Activated CD4-positive, alpha-beta T cell treated with anti-CD3 and anti-CD28 coated beads for 36 hours (primary cell): ENCODE measurements at regions not wholly inside any gene's neighbourhood (a gene's known extent, or its start where the extent isn't known, plus 50 kb on each side); places are given as distances from the start of the nearest gene placed in this dataset.
A peak's percentile ranks its signal among the peaks of the same experiment; 100 is the strongest.

Source experiments
- ATAC-seq: fragments of 200-7000 bp; cut with Tn5 transposase; one replicate; pipeline ENCODE4 v1.10.0; 2021; ENCODE audit warnings: mild to moderate bottlenecking, moderate library complexity
- CTCF ChIA-PET: fragments of 350-600 bp; sonication (Branson Sonifier 250); formaldehyde crosslinking; loops from one replicate; lab custom pipeline; 2021; ENCODE audit warnings: antibody characterized with exemption; lab: Charles Lee
- POLR2A ChIA-PET: fragments of 350-600 bp; sonication (Branson Sonifier 250); formaldehyde crosslinking; loops from one replicate; lab custom pipeline; 2021; ENCODE audit warnings: antibody characterized with exemption, inconsistent platforms; lab: Charles Lee
- DNase-seq: peaks from one replicate; pipeline ENCODE4 v3.0.0-alpha.2; 2020
- H3K27ac Mint-ChIP-seq: one replicate; pipeline ENCODE4 v1.8.0; 2021; ENCODE audit warnings: mixed read lengths
- H3K27me3 Mint-ChIP-seq: one replicate; pipeline ENCODE4 v1.8.0; 2021; ENCODE audit warnings: mixed read lengths
- H3K36me3 Mint-ChIP-seq: one replicate; pipeline ENCODE4 v1.8.0; 2021; ENCODE audit warnings: low read depth, mixed read lengths
- H3K4me1 Mint-ChIP-seq: one replicate; pipeline ENCODE4 v1.8.0; 2021; ENCODE audit warnings: mixed read lengths
- H3K4me3 Mint-ChIP-seq: one replicate; pipeline ENCODE4 v1.8.0; 2021; ENCODE audit warnings: mild to moderate bottlenecking, moderate library complexity, mixed read lengths
- H3K9me3 Mint-ChIP-seq: one replicate; pipeline ENCODE4 v1.8.0; 2021; ENCODE audit warnings: low read depth, mixed read lengths
- intact Hi-C, 2 experiments: fragments of 100-400 bp; cut with DNase I in 1 of 2; cut with micrococcal nuclease in 1 of 2; formaldehyde crosslinking; loops; one replicate each; pipeline versions ENCODE4 v1.14.2 to v1.15.1; 2022 to 2024; cut with DNase I, micrococcal nuclease

DNA sequence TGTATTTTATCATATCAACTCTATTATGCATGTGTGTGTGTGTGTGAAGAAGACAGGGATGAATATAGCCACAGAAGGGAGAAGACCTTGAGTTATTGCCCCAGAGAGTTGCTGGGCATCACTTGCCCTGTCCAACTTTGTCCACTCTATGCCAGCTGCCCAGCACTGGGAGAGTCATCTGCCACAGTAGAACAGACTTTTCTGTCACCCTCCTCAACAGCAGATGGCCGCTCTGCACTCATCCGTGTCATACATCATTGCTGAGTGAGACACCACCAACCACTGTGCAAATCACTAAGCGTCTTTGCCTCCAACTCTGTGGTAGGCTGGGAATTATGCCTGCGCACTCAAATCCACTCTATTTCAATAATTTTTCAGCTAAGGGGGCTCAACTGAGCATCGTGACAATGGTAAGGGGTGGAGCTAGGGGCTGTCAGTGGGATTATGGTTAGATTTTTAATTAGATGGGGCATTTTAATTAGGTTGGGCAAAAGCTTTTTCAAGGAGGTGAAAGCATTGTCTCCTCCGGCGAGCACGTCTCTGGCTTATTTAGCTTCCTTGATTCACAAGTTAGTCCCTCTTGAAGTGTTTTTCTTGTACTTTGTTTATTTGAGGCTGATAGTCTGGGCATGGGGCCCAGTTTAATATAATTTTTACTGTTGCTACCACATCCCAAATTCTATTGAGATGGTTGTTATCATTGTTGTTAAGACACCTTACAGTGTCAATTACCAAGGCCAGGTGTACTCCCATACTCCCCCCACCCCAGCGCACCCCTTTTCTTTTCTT is 100.1 kb upstream of the KLF3 start:
- Mint-ChIP-seq H3K4me3 (no peak overlapping the region), H3K36me3 (no peaks in the 10 kb centered on the region), H3K9me3 (no peaks in the 10 kb centered on the region), H3K4me1 (peaks cover 19% of the 10 kb centered on the region), H3K27ac (no peak overlapping the region), H3K27me3 (peaks cover 7% of the 10 kb centered on the region)
- CTCF ChIA-PET: interaction anchor here (1.2 kb wide), 1 partner anchor 111 kb away, joined by 3 read pairs; no protein-coding TSS in a partner anchor
- ATAC-seq: no peak
- intact Hi-C loops: loop anchor here (5.0 to 10.0 kb wide), 2 partner anchors 109 to 502 kb away; no protein-coding TSS in a partner anchor
- POLR2A ChIA-PET: no interaction called here
- no peak for DNase-seq

DNA sequence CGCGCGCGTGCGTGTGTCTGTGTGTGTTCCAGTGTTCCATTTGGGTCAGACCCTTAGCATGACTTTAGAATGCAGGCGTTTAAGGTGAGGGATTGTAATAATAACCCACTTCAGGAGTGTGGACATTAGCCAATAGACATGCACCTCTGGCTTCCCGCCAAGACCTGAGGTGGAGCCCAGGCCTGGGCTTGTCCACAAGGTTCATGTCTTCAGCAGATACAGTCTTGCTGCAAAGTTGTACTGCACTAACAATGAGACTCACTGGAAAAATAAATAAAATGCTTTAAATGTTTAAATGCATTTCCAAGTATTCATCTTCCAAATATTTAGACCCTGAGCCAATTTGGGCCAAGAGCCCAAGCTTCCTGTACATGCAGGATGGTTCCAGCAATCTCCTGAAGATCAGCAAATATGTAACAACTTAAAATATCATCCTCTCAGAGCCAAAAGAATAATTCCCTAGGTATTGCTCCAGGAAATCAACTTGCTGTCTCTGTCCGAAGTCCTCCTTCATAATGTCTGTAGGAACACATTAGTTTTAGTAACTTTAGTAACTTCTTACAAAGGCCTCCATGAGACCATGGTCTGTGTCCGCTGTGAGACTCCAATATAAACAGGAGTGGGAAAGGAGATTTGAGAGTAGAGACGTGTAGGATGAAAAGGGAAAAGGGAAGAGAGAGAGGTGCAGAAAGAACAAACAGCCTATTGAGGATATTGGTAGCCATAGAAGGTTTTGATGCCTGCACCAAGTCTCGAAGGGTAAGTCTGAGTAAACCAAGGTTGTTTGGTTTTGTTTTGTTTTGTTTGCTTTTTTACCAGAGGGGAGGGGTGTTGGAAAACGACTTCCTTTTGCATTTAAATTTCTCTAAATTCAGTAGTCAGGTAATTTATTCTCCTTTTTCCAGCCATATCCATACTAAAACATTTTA is 98.5 kb upstream of the KLF3 start:
- POLR2A ChIA-PET: no interaction called here
- no peaks in the 10 kb centered on the region for H3K9me3 Mint-ChIP-seq
- no peak overlapping the region for H3K4me3 Mint-ChIP-seq
- peaks cover 18% of the 10 kb centered on the region for H3K4me1 Mint-ChIP-seq
- no peaks in the 10 kb centered on the region for H3K36me3 Mint-ChIP-seq
- CTCF ChIA-PET: interaction anchor here (0.7 kb wide), 1 partner anchor 29 kb away, joined by 4 read pairs; no protein-coding TSS in a partner anchor
- H3K27ac Mint-ChIP-seq: no peak overlapping the region
- intact Hi-C loops: loop anchor here in 1 of 2 experiments (10.0 kb wide), 1 partner anchor 111 kb away; no protein-coding TSS in a partner anchor
- peaks cover 6% of the 10 kb centered on the region for H3K27me3 Mint-ChIP-seq
- DNase-seq (no peak), ATAC-seq (no peak)

DNA sequence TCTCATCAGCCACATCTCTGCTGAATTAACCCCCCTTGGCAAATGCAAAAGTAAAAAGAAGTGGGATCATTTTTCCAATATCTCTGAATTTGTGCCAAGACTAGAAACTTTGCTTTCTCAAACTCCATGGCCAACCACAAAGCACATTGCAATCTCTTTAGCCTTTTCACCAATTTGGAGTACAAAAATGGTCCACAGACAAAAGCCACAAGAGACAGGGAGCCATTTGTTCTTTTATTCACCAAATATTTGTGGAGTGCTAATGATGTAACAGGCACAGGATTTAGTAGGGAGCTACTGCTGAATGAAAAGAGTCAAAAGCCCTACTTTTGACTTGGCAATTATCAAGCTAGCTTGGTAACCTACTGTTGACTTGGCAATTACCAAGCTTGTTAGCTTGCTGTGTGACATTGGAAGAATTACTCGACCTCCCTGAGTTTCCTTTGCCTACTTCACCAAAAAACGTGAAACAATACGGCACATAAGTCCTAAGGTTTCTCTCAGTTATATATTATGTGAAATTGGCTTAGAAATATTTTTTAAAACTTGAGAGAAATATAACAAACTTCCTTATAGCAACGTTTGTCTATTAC is 97.1 kb upstream of the KLF3 start:
- intact Hi-C loops: loop anchor here in 1 of 2 experiments (10.0 kb wide), 1 partner anchor 112 kb away; no protein-coding TSS in a partner anchor
- Mint-ChIP-seq H3K27ac (no peak overlapping the region), H3K4me1 (peaks cover 5% of the 10 kb centered on the region), H3K4me3 (no peak overlapping the region), H3K36me3 (no peaks in the 10 kb centered on the region), H3K27me3 (peaks cover 6% of the 10 kb centered on the region), H3K9me3 (no peaks in the 10 kb centered on the region)
- DNase-seq (no peak), ATAC-seq (no peak)
- POLR2A ChIA-PET: no interaction called here
- CTCF ChIA-PET: interaction anchor here (0.5 to 0.9 kb wide), 4 partner anchors 26 to 471 kb away, joined by 3 to 4 read pairs (median 4); no protein-coding TSS in a partner anchor

DNA sequence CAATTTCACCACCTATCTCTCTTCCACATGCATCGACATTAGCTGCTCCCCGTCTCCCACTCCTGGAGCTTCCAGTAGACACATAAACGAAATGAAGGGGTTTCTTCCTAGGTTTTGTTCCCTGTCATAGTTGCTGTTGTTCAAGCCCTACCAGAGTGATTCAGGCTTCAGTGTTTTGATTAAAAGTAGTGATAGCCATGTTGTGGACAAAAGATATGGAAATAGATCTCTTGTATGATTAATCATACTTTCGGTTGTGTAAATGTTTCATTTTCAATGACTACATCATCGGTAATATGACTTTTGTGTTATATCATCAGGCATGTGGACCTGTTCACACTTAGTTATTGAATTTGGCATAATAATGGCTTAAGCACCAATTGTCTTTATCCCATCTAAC is 96.5 kb upstream of the KLF3 start:
- H3K4me1 Mint-ChIP-seq: peaks cover 4% of the 10 kb centered on the region
- H3K27me3 Mint-ChIP-seq: peaks cover 4% of the 10 kb centered on the region
- no peaks in the 10 kb centered on the region for H3K9me3 Mint-ChIP-seq
- ATAC-seq (peak; percentile 49), DNase-seq (no peak)
- H3K36me3 Mint-ChIP-seq: no peaks in the 10 kb centered on the region
- ChIA-PET CTCF (interaction anchor here (0.6 to 0.9 kb wide), 2 partner anchors 120 to 471 kb away, joined by 3 read pairs; no protein-coding TSS in a partner anchor), POLR2A (no interaction called here)
- H3K27ac Mint-ChIP-seq: no peak overlapping the region
- no peak overlapping the region for H3K4me3 Mint-ChIP-seq
- intact Hi-C loops: loop anchor here in 1 of 2 experiments (10.0 kb wide), 1 partner anchor 113 kb away; no protein-coding TSS in a partner anchor

DNA sequence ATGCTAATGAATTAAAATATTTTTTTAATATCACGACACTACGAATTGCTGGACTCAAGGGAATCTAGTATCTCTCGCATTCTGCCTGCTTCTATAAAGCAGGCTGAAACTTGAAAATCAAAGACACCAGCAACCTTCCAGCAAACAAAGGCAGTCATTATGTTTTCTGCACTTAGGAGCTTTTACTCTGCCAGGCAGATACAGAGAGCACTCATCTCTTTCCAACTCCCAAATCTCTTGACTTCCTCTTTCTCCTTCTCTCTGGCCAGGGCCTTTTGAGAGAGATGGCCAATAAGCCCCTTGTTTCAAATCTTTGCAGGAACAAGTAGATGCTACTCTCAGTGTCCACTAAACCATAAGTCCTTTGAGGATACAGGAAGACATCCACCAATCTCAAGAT is 95.2 kb upstream of the KLF3 start:
- no peak overlapping the region for H3K27ac Mint-ChIP-seq
- no peak for DNase-seq
- peaks cover 3% of the 10 kb centered on the region for H3K27me3 Mint-ChIP-seq
- H3K36me3 Mint-ChIP-seq: no peaks in the 10 kb centered on the region
- H3K4me1 Mint-ChIP-seq: peaks cover 4% of the 10 kb centered on the region
- intact Hi-C loops: loop anchor here in 1 of 2 experiments (10.0 kb wide), 1 partner anchor 114 kb away; no protein-coding TSS in a partner anchor
- CTCF ChIA-PET: interaction anchor here (1.0 kb wide), 1 partner anchor 382 kb away, joined by 3 read pairs; no protein-coding TSS in a partner anchor
- ATAC-seq: no peak
- POLR2A ChIA-PET: no interaction called here
- H3K4me3 Mint-ChIP-seq: no peak overlapping the region
- no peaks in the 10 kb centered on the region for H3K9me3 Mint-ChIP-seq

DNA sequence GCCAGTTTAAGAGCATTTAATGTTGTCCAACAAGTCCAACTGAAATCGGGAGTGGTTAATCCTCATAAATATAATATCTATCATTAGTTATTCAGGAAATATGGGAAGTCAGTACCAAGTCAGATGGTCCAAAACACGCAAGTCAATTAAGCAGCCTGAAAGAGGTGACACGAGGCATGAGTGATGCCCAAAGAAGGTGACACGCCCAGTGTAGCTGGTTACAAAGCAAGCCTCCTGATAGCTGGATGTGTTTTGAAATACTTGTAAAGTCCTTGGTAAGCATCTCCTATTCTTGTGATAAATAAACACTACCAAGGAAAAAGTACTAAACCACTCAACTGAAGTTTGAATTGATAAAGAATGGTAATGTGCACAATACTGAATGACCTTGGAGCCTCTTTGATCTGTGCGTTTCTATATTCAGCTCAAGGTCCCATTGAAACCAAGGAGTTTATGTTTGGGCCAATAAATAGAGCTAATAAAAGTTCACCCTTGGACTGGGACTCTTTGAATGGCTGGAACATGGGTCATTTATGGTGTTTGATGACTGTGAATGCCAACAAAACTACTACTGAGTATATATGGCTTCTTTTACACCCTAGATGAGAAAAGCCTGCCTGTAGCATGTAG is 93.2 kb upstream of the KLF3 start:
- no peaks in the 10 kb centered on the region for H3K36me3 Mint-ChIP-seq
- H3K4me1 Mint-ChIP-seq: peaks cover 7% of the 10 kb centered on the region
- no peak overlapping the region for H3K27ac Mint-ChIP-seq
- DNase-seq (no peak), ATAC-seq (no peak)
- intact Hi-C loops: no loop called here
- ChIA-PET POLR2A (no interaction called here), CTCF (no interaction called here)
- peaks cover 3% of the 10 kb centered on the region for H3K27me3 Mint-ChIP-seq
- no peaks in the 10 kb centered on the region for H3K9me3 Mint-ChIP-seq
- no peak overlapping the region for H3K4me3 Mint-ChIP-seq

DNA sequence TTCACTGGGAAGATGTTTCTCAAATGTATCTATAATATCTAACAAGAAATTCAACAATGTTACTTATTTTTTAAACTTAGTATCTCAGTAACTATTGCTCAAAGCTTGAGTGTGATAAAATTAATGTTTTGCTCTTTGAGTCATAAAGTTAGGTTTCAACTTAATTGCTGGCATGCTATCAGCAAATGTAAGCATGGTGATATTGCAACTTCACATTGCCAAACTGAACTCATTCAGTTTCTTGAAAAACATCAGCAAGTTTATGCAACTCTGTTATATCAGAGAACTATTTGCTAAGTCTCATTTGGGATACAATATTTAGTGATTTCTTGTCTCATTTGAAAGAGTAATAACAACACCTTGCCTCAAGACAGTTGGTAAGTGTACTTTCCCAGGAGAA is 91.2 kb upstream of the KLF3 start:
- H3K4me3 Mint-ChIP-seq: no peak overlapping the region
- POLR2A ChIA-PET: no interaction called here
- H3K9me3 Mint-ChIP-seq: no peaks in the 10 kb centered on the region
- ATAC-seq (no peak), DNase-seq (no peak)
- H3K36me3 Mint-ChIP-seq: no peaks in the 10 kb centered on the region
- H3K27ac Mint-ChIP-seq: no peak overlapping the region
- H3K4me1 Mint-ChIP-seq: peaks cover 5% of the 10 kb centered on the region
- peaks cover 3% of the 10 kb centered on the region for H3K27me3 Mint-ChIP-seq
- intact Hi-C loops: no loop called here
- CTCF ChIA-PET: interaction anchor here (0.8 to 1.2 kb wide), 2 partner anchors 9 to 32 kb away, joined by 3 read pairs; no protein-coding TSS in a partner anchor

DNA sequence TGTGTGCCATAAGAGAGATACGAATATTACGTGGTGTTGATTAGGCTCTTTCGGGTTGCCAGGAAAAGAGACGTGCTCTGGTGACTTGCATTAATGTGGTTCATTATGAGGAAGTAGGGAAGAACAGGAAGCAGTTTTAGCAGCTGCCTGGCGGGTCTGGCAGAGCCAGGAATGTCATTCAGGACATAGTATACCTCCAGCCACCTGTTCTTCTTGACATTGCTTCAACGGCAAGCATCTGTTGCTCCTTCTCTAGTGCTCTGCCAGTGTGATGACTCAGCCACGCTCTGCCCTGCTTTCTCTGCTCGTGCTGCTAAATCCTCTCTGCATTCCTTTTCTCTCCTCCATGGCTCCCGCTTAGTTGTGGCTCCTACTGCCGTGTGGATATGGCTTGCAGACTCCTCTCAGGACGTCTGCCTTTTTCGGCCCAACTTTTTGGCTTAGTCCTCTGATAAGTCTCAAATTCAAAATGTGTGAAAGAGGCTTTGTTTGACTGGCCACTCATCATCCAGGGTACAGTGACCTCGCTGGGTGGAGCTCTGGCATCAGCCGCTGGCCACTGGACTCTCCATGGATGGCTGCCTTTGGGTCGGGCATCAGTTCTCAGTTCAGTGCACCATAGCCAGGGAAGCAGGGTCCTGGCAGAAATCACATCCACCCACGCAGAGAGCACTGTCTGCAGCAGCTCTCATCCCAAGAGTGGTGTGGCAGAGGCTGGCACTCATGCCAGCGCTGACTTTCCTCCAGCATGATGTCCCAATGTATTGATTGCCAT is 89.3 kb upstream of the KLF3 start:
- Mint-ChIP-seq H3K4me3 (no peak overlapping the region), H3K27me3 (peaks cover 3% of the 10 kb centered on the region), H3K27ac (no peak overlapping the region), H3K4me1 (peaks cover 5% of the 10 kb centered on the region), H3K36me3 (no peaks in the 10 kb centered on the region), H3K9me3 (no peaks in the 10 kb centered on the region)
- no peak for DNase-seq
- POLR2A ChIA-PET: no interaction called here
- ATAC-seq: no peak
- intact Hi-C loops: loop anchor here in 1 of 2 experiments (5.0 kb wide), 1 partner anchor 48 kb away; no protein-coding TSS in a partner anchor
- CTCF ChIA-PET: no interaction called here

DNA sequence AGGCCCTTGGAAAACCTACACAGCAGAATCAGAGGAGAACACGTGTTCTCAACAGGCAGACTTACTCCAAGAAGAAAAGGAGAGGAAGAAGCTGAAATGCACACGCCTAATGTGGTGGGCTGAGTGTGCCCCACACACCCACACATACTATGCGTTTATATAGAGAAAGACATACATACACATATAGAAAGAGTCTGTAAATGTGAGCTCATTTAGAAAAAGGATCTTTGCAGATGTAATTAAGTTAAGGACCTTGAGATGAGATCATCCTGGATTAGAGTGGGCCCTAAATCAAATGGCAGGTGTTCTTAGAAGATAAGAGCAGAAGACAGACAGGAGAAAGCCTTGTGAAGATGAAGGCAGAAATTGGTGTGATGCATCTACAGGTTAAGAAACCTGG is 87.2 kb upstream of the KLF3 start:
- no peaks in the 10 kb centered on the region for H3K36me3 Mint-ChIP-seq
- intact Hi-C loops: loop anchor here in 1 of 2 experiments (5.0 kb wide), 1 partner anchor 46 kb away; no protein-coding TSS in a partner anchor
- no peaks in the 10 kb centered on the region for H3K9me3 Mint-ChIP-seq
- ChIA-PET POLR2A (no interaction called here), CTCF (interaction anchor here (0.6 to 1.1 kb wide), 2 partner anchors 52 to 94 kb away, joined by 3 to 4 read pairs; no protein-coding TSS in a partner anchor)
- no peaks in the 10 kb centered on the region for H3K27me3 Mint-ChIP-seq
- peaks cover 5% of the 10 kb centered on the region for H3K4me1 Mint-ChIP-seq
- H3K4me3 Mint-ChIP-seq: no peak overlapping the region
- no peak overlapping the region for H3K27ac Mint-ChIP-seq
- DNase-seq (no peak), ATAC-seq (no peak)

DNA sequence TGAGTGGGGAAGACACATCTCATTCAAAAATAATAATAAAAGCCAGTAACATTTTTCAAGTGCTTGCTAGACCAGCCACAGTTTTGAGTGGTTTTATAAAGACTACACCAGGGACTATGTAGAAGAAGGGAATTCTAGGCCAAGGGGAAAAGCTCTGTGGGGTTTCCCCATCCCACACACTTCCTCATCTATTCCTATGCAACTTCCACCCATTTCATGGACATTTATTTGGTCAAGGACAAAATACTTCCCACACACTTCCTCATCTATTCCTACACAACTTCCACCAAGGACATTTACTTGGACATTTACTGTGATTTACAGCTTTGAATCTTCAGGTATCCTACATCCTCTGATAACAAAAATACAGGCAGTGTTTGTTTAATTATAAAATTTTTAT is 86.5 kb upstream of the KLF3 start:
- DNase-seq: no peak
- ChIA-PET CTCF (interaction anchor here (0.6 kb wide), 1 partner anchor 93 kb away, joined by 3 read pairs; no protein-coding TSS in a partner anchor), POLR2A (no interaction called here)
- no peak for ATAC-seq
- Mint-ChIP-seq H3K27me3 (no peaks in the 10 kb centered on the region), H3K4me1 (peaks cover 7% of the 10 kb centered on the region), H3K36me3 (no peaks in the 10 kb centered on the region), H3K27ac (no peak overlapping the region), H3K4me3 (no peak overlapping the region), H3K9me3 (no peaks in the 10 kb centered on the region)
- intact Hi-C loops: loop anchor here in 1 of 2 experiments (5.0 kb wide), 1 partner anchor 45 kb away; no protein-coding TSS in a partner anchor
